ENCODE measurements at regions not wholly inside any gene's neighbourhood (a gene's known extent, or its start where the extent isn't known, plus 50 kb on each side); places are given as distances from the start of the nearest gene placed in this dataset.

DNA sequence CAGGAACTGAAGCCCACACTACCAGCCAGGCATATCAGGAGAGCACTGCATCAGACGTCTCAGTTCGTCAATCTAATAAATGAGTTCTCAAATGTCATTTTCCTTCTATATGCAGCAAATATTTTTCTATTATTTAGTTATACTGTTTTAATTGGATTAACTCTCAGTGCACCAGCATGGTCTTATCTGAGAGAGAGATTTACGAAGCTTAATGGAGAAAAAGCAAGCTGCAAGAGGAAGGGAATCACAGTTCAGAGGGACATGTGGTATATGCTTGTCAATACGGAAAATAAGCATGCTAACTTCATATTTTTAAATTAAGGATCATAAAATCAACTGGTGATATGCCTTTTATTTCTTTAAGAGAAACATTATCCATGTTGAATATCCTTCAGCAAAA is 213.1 kb upstream of the NECTIN3 start:
- no peaks in the 10 kb centered on the region for H3K23me2 ChIP-seq (ENCODE audit: insufficient read length, low read depth, low read length, poor library complexity, severe bottlenecking)
- Mint-ChIP-seq H3K4me1 (no peaks in the 10 kb centered on the region), H3K27me3 (ENCODE audit: low read depth) (no peaks in the 10 kb centered on the region), H3K4me3 (no peak overlapping the region), H3K9me3 (no peaks in the 10 kb centered on the region), H3K27ac (no peak overlapping the region), H3K36me3 (ENCODE audit: insufficient read depth in 1 of 3, low read depth in 3 of 3) (no peaks in the 10 kb centered on the region)
- no CpG with 5 or more reads among the region's 4 CpGs for WGBS (ENCODE audit: extremely low coverage, insufficient read length, low lambda C conversion rate)
- H2BK12ac ChIP-seq (ENCODE audit: insufficient read length, low read depth, low read length) = no peak overlapping the region
- no peak overlapping the region for H3K18ac ChIP-seq (ENCODE audit: insufficient read length, low read depth, low read length)
- H4K8ac ChIP-seq (replicated peaks; ENCODE audit: insufficient read length, low read depth, low read length) = no peak overlapping the region
- TF ChIP-seq, protein P1, sequence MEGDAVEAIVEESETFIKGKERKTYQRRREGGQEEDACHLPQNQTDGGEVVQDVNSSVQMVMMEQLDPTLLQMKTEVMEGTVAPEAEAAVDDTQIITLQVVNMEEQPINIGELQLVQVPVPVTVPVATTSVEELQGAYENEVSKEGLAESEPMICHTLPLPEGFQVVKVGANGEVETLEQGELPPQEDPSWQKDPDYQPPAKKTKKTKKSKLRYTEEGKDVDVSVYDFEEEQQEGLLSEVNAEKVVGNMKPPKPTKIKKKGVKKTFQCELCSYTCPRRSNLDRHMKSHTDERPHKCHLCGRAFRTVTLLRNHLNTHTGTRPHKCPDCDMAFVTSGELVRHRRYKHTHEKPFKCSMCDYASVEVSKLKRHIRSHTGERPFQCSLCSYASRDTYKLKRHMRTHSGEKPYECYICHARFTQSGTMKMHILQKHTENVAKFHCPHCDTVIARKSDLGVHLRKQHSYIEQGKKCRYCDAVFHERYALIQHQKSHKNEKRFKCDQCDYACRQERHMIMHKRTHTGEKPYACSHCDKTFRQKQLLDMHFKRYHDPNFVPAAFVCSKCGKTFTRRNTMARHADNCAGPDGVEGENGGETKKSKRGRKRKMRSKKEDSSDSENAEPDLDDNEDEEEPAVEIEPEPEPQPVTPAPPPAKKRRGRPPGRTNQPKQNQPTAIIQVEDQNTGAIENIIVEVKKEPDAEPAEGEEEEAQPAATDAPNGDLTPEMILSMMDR (conservative IDR thresholded peaks at IDR 0.05) = no peak
- H3K27ac ChIP-seq (ENCODE audit: insufficient read length, low read depth, low read length) = no peak overlapping the region
- no peak for DNase-seq
- H3T11ph ChIP-seq (ENCODE audit: low read length) = no peak overlapping the region
- no peak overlapping the region for H3K9ac ChIP-seq (ENCODE audit: extremely low read depth, insufficient read length, low read length)
- no peak overlapping the region for H3K56ac ChIP-seq (ENCODE audit: insufficient read length, low read depth, low read length)
- no peak overlapping the region for H3K4ac ChIP-seq (ENCODE audit: low read depth, low read length)
- H2BK20ac ChIP-seq (ENCODE audit: low read depth, low read length, poor library complexity, severe bottlenecking) = no peak overlapping the region
- no peak overlapping the region for H3K4me2 ChIP-seq (ENCODE audit: insufficient read depth, insufficient read length, low read length)
- no peak overlapping the region for H2AFZ ChIP-seq (ENCODE audit: low read length)
- no peaks in the 10 kb centered on the region for H3K27me3 ChIP-seq (ENCODE audit: insufficient read depth, low read length)
- H3K9me3 ChIP-seq (ENCODE audit: control insufficient read depth, low read depth, low read length) = no peaks in the 10 kb centered on the region
- no peak overlapping the region for H3K14ac ChIP-seq (ENCODE audit: insufficient read depth, low read length)
- no peaks in the 10 kb centered on the region for H3K4me1 ChIP-seq (ENCODE audit: insufficient read depth, low read length)
- H2BK120ac ChIP-seq (ENCODE audit: low read depth, low read length, poor library complexity, severe bottlenecking) = no peak overlapping the region
- no peaks in the 10 kb centered on the region for H3K79me2 ChIP-seq (ENCODE audit: insufficient read depth, low read length)
- H3K79me1 ChIP-seq (ENCODE audit: insufficient read depth, low read depth, low read length, poor library complexity, severe bottlenecking) = no peaks in the 10 kb centered on the region
- no peak overlapping the region for H4K91ac ChIP-seq (ENCODE audit: insufficient read length, low read depth, low read length)
- no peak overlapping the region for H2AK5ac ChIP-seq (ENCODE audit: insufficient read length, low read length)
- H4K5ac ChIP-seq (ENCODE audit: insufficient read length, low read depth, low read length) = no peak overlapping the region
- no peak overlapping the region for H2BK5ac ChIP-seq (ENCODE audit: insufficient read length, low read length)
- no peak overlapping the region for H3K23ac ChIP-seq (ENCODE audit: insufficient read length, low read depth, low read length)
- H2BK15ac ChIP-seq (ENCODE audit: low read depth, low read length) = no peak overlapping the region
- no peaks in the 10 kb centered on the region for H4K20me1 ChIP-seq (ENCODE audit: control insufficient read depth, insufficient read depth, insufficient read length)

Data from H9 (cell line).